SK-N-SH (cell line): ENCODE measurements at regions not wholly inside any gene's neighbourhood (a gene's known extent, or its start where the extent isn't known, plus 50 kb on each side); places are given as distances from the start of the nearest gene placed in this dataset.

Experiments
- EP300 ChIP-seq, 2 experiments: IDR thresholded peaks; 2 replicates each; pipeline versions ENCODE4 v1.4.0 to v1.6.1; 2012; ENCODE audit warnings: borderline replicate concordance in 1 of 2, low read depth in 1 of 2, low read length in 1 of 2
- EZH2phosphoT487 ChIP-seq: fragments of 200-600 bp; sonication (generic); IDR thresholded peaks from 2 replicates; pipeline ENCODE4 v1.6.1; 2017; ENCODE audit warnings: low read depth, mixed run types, mild to moderate bottlenecking, antibody characterized with exemption, moderate library complexity, borderline replicate concordance
- JUND ChIP-seq: IDR thresholded peaks from 2 replicates; pipeline ENCODE4 v1.4.0; 2012
- MXI1 ChIP-seq: IDR thresholded peaks from 2 replicates; pipeline ENCODE4 v1.6.1; 2012; ENCODE audit warnings: mild to moderate bottlenecking, low read depth, low read length, improper control_type of control experiment
- POLR2AphosphoS5 ChIP-seq: IDR thresholded peaks from 2 replicates; pipeline ENCODE4 v1.6.1; 2012; ENCODE audit warnings: low read depth, low read length
- RAD21 ChIP-seq: IDR thresholded peaks from 2 replicates; pipeline ENCODE4 v1.6.1; 2012; ENCODE audit warnings: mild to moderate bottlenecking, low read length
- RFX5 ChIP-seq: IDR thresholded peaks from 2 replicates; pipeline ENCODE4 v1.6.1; 2012; ENCODE audit warnings: mild to moderate bottlenecking, improper control_type of control experiment, low read length
- YY1 ChIP-seq: IDR thresholded peaks from 2 replicates; pipeline ENCODE4 v1.4.0; 2012; ENCODE audit warnings: low read depth, mild to moderate bottlenecking
- TF ChIP-seq, protein P1 (sequence below): fragments of 200-600 bp; sonication (generic); IDR thresholded peaks from 2 replicates; pipeline ENCODE4 v1.6.1; 2017; ENCODE audit warnings: antibody characterized with exemption, mild to moderate bottlenecking, moderate library complexity
- TF ChIP-seq, protein P2 (sequence below): IDR thresholded peaks from 2 replicates; pipeline ENCODE4 v1.4.0; 2012; ENCODE audit warnings: low read depth, borderline replicate concordance

DNA sequence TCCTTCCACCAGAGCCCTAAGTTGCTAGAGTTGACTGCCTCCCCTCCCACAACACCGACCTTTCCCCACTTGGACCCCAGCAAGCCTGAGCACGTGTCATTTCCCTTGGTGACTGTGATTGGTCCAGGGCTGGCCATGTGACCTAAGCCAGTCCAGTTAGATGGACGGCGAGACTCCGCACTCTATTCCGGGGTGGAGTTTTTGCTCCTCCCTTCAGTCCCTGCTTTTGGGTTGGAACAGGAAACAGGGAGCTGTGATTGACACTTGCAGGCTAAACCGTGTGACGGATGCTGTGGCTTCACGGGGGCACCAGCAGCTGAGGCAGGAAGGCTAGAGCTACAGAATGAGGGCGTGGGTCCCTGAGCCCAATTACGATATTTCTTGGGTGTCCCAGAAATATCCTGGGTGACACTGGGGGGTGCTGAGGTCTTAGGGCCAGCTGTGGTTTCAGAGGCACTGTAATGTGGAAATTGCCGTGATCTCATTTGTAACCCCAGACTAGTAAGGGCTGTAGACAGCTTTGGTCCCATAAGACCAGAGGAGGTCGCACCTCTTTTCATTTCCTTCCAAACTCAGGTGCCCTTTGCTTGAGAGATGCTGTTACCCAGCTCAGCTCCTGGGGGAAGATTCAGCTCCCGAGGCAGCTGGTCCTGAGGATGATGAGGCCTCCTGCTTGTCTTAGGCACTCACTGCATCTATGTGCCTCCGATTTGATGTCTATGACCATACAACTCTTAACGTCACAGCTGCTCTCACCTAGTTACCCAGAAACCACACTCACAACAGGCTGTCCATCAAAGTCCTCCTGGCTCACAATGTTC, 102.7 kb upstream of the NPTX2 start:
- TF ChIP-seq EP300 (IDR thresholded peaks at IDR 0.05; ENCODE audit: borderline replicate concordance in 1 of 2, low read depth in 1 of 2, low read length in 1 of 2) (no peak), EZH2phosphoT487 (no peak), POLR2AphosphoS5 (no peak), RFX5 (no peak), YY1 (no peak), MXI1 (no peak), RAD21 (no peak), JUND (no peak)
- TF ChIP-seq, protein P1, sequence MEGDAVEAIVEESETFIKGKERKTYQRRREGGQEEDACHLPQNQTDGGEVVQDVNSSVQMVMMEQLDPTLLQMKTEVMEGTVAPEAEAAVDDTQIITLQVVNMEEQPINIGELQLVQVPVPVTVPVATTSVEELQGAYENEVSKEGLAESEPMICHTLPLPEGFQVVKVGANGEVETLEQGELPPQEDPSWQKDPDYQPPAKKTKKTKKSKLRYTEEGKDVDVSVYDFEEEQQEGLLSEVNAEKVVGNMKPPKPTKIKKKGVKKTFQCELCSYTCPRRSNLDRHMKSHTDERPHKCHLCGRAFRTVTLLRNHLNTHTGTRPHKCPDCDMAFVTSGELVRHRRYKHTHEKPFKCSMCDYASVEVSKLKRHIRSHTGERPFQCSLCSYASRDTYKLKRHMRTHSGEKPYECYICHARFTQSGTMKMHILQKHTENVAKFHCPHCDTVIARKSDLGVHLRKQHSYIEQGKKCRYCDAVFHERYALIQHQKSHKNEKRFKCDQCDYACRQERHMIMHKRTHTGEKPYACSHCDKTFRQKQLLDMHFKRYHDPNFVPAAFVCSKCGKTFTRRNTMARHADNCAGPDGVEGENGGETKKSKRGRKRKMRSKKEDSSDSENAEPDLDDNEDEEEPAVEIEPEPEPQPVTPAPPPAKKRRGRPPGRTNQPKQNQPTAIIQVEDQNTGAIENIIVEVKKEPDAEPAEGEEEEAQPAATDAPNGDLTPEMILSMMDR: no peak
- TF ChIP-seq, protein P2, sequence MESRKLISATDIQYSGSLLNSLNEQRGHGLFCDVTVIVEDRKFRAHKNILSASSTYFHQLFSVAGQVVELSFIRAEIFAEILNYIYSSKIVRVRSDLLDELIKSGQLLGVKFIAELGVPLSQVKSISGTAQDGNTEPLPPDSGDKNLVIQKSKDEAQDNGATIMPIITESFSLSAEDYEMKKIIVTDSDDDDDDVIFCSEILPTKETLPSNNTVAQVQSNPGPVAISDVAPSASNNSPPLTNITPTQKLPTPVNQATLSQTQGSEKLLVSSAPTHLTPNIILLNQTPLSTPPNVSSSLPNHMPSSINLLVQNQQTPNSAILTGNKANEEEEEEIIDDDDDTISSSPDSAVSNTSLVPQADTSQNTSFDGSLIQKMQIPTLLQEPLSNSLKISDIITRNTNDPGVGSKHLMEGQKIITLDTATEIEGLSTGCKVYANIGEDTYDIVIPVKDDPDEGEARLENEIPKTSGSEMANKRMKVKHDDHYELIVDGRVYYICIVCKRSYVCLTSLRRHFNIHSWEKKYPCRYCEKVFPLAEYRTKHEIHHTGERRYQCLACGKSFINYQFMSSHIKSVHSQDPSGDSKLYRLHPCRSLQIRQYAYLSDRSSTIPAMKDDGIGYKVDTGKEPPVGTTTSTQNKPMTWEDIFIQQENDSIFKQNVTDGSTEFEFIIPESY: no peak
